ENCODE measurements at regions not wholly inside any gene's neighbourhood (a gene's known extent, or its start where the extent isn't known, plus 50 kb on each side); places are given as distances from the start of the nearest gene placed in this dataset.

DNA sequence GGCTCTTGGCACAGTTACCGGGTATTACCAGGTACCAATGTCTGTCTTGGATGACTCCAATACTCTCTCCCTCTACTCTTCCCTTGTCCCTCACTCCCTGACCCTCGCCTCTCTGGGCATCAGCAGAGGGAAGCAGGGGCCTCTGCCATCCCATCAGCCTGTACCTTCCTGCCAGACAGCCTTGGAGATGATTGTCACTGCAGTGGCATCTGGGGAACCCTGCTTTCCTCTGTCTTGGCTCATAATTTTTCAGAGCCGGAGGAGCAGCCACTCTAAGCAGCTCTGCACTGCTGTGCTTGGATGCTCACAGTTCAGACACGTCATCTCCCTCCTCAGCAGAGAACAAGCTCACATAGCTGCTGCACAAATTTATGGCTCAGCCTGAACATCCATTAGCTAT, 274.1 kb downstream of the SMARCA2 start:
- TF ChIP-seq CBFB (CRISPR knock-in tag; IDR thresholded peaks at IDR 0.05), result no peak
- no peak for TF ChIP-seq NR2F6 (IDR thresholded peaks at IDR 0.05)
- no peak for TF ChIP-seq NR2F6 (CRISPR knock-in tag; IDR thresholded peaks at IDR 0.05)
- no peak for TF ChIP-seq SETDB1 (CRISPR knock-in tag; IDR thresholded peaks at IDR 0.05; ENCODE audit: borderline replicate concordance)
- no peak for TF ChIP-seq HMGXB4 (CRISPR knock-in tag; IDR thresholded peaks at IDR 0.05; ENCODE audit: borderline replicate concordance in 1 of 2, low read depth in 1 of 2)
- TF ChIP-seq HMG20A (CRISPR knock-in tag; IDR thresholded peaks at IDR 0.05; ENCODE audit: borderline replicate concordance), result no peak
- TF ChIP-seq NFKBIZ (CRISPR knock-in tag; IDR thresholded peaks at IDR 0.05), result no peak
- TF ChIP-seq MXI1 (IDR thresholded peaks at IDR 0.05; ENCODE audit: borderline replicate concordance, low read depth, low read length), result no peak
- TF ChIP-seq SMC3 (IDR thresholded peaks at IDR 0.05; ENCODE audit: low read length), result no peak
- TF ChIP-seq POLR2AphosphoS5 (IDR thresholded peaks at IDR 0.05; ENCODE audit: low read depth, low read length), result no peak
- no peak for TF ChIP-seq ZNF274 (CRISPR knock-in tag; IDR thresholded peaks at IDR 0.05)
- no peak for TF ChIP-seq ONECUT2 (CRISPR knock-in tag; IDR thresholded peaks at IDR 0.05)
- TF ChIP-seq, protein P1, sequence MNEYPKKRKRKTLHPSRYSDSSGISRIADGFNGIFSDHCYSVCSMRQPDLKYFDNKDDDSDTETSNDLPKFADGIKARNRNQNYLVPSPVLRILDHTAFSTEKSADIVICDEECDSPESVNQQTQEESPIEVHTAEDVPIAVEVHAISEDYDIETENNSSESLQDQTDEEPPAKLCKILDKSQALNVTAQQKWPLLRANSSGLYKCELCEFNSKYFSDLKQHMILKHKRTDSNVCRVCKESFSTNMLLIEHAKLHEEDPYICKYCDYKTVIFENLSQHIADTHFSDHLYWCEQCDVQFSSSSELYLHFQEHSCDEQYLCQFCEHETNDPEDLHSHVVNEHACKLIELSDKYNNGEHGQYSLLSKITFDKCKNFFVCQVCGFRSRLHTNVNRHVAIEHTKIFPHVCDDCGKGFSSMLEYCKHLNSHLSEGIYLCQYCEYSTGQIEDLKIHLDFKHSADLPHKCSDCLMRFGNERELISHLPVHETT (CRISPR knock-in tag; conservative IDR thresholded peaks at IDR 0.05), result no peak
- TF ChIP-seq, protein P2, sequence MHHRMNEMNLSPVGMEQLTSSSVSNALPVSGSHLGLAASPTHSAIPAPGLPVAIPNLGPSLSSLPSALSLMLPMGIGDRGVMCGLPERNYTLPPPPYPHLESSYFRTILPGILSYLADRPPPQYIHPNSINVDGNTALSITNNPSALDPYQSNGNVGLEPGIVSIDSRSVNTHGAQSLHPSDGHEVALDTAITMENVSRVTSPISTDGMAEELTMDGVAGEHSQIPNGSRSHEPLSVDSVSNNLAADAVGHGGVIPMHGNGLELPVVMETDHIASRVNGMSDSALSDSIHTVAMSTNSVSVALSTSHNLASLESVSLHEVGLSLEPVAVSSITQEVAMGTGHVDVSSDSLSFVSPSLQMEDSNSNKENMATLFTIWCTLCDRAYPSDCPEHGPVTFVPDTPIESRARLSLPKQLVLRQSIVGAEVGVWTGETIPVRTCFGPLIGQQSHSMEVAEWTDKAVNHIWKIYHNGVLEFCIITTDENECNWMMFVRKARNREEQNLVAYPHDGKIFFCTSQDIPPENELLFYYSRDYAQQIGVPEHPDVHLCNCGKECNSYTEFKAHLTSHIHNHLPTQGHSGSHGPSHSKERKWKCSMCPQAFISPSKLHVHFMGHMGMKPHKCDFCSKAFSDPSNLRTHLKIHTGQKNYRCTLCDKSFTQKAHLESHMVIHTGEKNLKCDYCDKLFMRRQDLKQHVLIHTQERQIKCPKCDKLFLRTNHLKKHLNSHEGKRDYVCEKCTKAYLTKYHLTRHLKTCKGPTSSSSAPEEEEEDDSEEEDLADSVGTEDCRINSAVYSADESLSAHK (CRISPR knock-in tag; IDR thresholded peaks at IDR 0.05; ENCODE audit: borderline replicate concordance), result no peak

Measured in HepG2 (cell line).